WERI-Rb-1 (cell line): ENCODE measurements at regions not wholly inside any gene's neighbourhood (a gene's known extent, or its start where the extent isn't known, plus 50 kb on each side); places are given as distances from the start of the nearest gene placed in this dataset.

Source experiments
- DNase-seq: peaks from one replicate; pipeline ENCODE4 v3.0.0-alpha.2; 2020
- H3K27ac ChIP-seq: fragments of 250-450 bp; sonication (Bioruptor Pico); 2 replicates; pipeline ENCODE4 v1.5.1; 2020; ENCODE audit warnings: mild to moderate bottlenecking, moderate library complexity
- H3K27me3 ChIP-seq: fragments of 250-450 bp; sonication (Bioruptor Pico); 2 replicates; pipeline ENCODE4 v1.5.1; 2021; ENCODE audit warnings: mild to moderate bottlenecking, low read depth, moderate library complexity; ENCODE audit not compliant: insufficient read depth, severe bottlenecking
- H3K36me3 ChIP-seq: fragments of 250-450 bp; sonication (Bioruptor Pico); 2 replicates; pipeline ENCODE4 v1.5.1; 2020; ENCODE audit warnings: mild to moderate bottlenecking, moderate library complexity
- H3K4me3 ChIP-seq: 2 replicates; pipeline ENCODE4 v1.5.1; 2011; ENCODE audit warnings: low read depth, mild to moderate bottlenecking, control low read depth, low read length
- H3K9me3 ChIP-seq: fragments of 250-450 bp; sonication (Bioruptor Pico); 2 replicates; pipeline ENCODE4 v1.5.1; 2021; ENCODE audit warnings: mild to moderate bottlenecking, moderate library complexity; ENCODE audit not compliant: severe bottlenecking
- TF ChIP-seq, protein P1 (sequence below): IDR thresholded peaks from 2 replicates; pipeline ENCODE4 v1.5.1; 2011; ENCODE audit warnings: low read depth, mild to moderate bottlenecking, control low read depth, inconsistent platforms, low read length

DNA sequence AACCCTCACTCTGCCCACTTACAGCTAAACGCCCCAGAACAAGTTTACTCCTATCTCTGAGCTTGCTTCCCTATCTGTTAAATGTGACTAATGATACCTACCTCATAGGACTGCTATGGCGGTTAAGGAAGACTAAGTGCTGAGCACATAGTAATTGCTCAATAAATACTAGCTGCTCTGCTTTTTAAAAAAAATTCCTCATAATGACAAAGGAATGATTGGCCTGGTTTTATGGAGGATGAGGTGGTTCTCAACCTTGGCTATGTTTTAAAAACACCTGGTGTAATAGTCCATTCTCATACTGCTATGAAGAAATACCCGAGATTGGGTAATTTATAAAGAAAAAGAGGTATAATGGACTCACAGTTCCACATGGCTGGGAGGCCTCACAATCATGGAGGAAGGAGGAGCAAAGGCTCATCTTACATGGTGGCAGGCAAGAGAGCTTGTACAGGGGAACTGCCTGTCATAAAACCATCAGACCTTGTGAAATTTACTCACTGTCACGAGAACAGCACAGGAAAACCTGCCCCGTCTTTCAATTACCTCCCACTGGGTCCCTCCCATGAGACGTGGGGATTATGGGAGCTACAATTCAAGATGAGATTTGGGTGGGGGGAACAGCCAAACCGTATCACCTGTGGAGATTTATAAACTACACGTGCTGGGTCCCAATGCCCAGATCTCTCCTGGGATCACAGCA is 127.2 kb upstream of the SYT13 start:
- Histone ChIP-seq H3K9me3 (no peaks in the 10 kb centered on the region), H3K27ac (no peak overlapping the region), H3K36me3 (no peaks in the 10 kb centered on the region), H3K27me3 (no peaks in the 10 kb centered on the region), H3K4me3 (no peak overlapping the region)
- TF ChIP-seq, protein P1, sequence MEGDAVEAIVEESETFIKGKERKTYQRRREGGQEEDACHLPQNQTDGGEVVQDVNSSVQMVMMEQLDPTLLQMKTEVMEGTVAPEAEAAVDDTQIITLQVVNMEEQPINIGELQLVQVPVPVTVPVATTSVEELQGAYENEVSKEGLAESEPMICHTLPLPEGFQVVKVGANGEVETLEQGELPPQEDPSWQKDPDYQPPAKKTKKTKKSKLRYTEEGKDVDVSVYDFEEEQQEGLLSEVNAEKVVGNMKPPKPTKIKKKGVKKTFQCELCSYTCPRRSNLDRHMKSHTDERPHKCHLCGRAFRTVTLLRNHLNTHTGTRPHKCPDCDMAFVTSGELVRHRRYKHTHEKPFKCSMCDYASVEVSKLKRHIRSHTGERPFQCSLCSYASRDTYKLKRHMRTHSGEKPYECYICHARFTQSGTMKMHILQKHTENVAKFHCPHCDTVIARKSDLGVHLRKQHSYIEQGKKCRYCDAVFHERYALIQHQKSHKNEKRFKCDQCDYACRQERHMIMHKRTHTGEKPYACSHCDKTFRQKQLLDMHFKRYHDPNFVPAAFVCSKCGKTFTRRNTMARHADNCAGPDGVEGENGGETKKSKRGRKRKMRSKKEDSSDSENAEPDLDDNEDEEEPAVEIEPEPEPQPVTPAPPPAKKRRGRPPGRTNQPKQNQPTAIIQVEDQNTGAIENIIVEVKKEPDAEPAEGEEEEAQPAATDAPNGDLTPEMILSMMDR: no peak
- no peak for DNase-seq

DNA sequence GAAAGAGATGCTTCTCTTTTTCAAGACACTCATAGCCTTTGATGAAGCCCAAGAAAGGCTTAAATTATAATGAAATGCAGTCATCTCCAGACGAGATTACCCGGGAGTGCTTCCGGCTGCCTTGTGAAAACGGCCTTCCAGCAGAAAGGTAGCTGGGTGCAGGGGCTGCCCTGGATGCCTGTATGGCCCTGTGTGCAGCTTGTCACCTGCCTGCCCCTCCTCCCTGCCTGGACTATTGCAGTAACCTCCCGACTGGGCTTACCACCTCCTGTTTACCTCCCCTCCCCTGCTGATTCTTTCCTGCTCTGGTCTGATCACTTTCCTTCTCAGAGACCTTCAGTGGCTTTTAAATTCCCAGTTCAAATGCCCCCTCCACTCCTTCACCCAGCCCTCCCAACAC is 126.4 kb upstream of the SYT13 start:
- Histone ChIP-seq H3K4me3 (no peak overlapping the region), H3K27me3 (no peaks in the 10 kb centered on the region), H3K9me3 (no peaks in the 10 kb centered on the region), H3K27ac (peak overlapping the region; percentile 80; the same call in 1 of the 2 replicates), H3K36me3 (no peaks in the 10 kb centered on the region)
- no peak for DNase-seq
- TF ChIP-seq, protein P1: no peak

DNA sequence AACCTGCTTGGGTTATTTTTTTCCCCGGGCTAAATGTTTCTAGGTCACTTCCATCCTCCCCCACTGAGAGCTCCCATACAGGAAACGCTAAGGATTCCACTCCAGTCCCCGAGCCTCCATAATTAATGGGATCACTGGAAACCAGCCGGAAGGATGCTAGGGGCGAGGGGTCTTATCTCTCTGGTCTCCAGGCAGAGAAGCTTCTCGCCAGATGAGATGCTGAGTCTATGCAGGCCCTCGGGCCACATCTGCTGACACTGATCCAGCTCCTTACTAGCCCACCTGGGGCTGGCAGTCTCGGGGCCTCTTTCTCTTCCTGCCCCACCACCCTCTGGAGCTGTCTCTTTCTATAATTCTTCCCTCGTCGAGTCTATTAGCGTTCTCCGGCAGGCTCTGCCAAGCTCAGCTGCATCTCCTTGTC is 125.9 kb upstream of the SYT13 start:
- Histone ChIP-seq H3K9me3 (no peaks in the 10 kb centered on the region), H3K27ac (peak overlapping the region; percentile 80), H3K27me3 (no peaks in the 10 kb centered on the region), H3K4me3 (no peak overlapping the region), H3K36me3 (no peaks in the 10 kb centered on the region)
- TF ChIP-seq, protein P1: no peak
- DNase-seq: peak; percentile 25

GRCh38 chr11:45411228-45411946 is 125.2 kb upstream of the SYT13 start:
- Histone ChIP-seq H3K27me3 (no peaks in the 10 kb centered on the region), H3K4me3 (no peak overlapping the region), H3K9me3 (no peaks in the 10 kb centered on the region), H3K36me3 (no peaks in the 10 kb centered on the region), H3K27ac (peak overlapping the region; percentile 80)
- DNase-seq: no peak
- TF ChIP-seq, protein P1: no peak

- Histone ChIP-seq H3K36me3 (no peaks in the 10 kb centered on the region), H3K9me3 (no peaks in the 10 kb centered on the region), H3K27me3 (no peaks in the 10 kb centered on the region), H3K27ac (peak overlapping the region; percentile 80), H3K4me3 (no peak overlapping the region)
- TF ChIP-seq, protein P1: no peak
- DNase-seq: peak; percentile 71
These were observed 124.5 kb upstream of the SYT13 start for GRCh38 chr11:45410391-45411227.
